Epithelial cell of proximal tubule (primary cell): ENCODE measurements at regions not wholly inside any gene's neighbourhood (a gene's known extent, or its start where the extent isn't known, plus 50 kb on each side); places are given as distances from the start of the nearest gene placed in this dataset.

ENCODE experiments used
- DNase-seq: peaks from one replicate; pipeline ENCODE4 v3.0.0-alpha.2; 2011; ENCODE audit warnings: low read depth
- H3K4me3 ChIP-seq: 2 replicates; pipeline ENCODE4 v1.5.1; 2011; ENCODE audit warnings: low read depth, mild to moderate bottlenecking, low read length
- TF ChIP-seq, protein P1 (sequence below): conservative IDR thresholded peaks from 2 replicates; pipeline ENCODE4 v1.5.1; 2012; ENCODE audit warnings: low read depth, mild to moderate bottlenecking, low read length

DNA sequence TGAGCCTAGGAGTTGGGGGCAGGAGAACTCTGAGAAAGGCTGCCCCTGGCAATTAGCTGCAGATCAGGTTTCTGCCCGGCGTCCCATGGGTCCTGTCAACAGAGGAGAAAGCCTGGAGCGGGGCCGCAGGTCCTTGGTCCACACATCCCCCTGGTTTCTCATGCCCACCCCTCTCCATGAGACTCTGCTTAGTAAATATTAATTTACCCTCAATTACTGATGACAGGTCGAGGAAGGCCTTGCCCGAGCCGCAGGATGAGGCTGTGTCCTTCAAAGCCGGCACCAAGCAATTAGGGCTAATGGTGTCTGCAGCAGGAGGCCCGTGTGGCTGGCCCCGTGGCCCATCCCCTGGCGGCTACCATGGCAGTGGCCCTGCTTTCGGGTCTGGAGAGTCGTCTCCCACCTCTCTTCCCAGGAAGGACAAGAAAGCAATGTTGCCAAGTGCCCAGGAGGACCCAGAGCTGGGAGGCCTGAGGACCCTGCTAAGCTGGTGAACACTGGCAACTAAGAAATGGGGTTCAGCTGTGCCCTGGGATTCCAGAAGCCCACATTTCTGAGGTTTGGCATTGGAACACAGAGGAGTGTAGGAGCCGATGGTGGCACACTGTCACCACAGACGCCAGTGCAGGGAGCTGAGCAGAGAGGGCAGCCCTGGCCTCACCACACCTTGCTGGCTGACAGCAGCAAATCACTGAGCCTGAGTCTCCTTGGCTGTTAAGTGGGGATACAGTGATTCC, 114.6 kb downstream of the CPZ start:
- TF ChIP-seq, protein P1, sequence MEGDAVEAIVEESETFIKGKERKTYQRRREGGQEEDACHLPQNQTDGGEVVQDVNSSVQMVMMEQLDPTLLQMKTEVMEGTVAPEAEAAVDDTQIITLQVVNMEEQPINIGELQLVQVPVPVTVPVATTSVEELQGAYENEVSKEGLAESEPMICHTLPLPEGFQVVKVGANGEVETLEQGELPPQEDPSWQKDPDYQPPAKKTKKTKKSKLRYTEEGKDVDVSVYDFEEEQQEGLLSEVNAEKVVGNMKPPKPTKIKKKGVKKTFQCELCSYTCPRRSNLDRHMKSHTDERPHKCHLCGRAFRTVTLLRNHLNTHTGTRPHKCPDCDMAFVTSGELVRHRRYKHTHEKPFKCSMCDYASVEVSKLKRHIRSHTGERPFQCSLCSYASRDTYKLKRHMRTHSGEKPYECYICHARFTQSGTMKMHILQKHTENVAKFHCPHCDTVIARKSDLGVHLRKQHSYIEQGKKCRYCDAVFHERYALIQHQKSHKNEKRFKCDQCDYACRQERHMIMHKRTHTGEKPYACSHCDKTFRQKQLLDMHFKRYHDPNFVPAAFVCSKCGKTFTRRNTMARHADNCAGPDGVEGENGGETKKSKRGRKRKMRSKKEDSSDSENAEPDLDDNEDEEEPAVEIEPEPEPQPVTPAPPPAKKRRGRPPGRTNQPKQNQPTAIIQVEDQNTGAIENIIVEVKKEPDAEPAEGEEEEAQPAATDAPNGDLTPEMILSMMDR: no peak
- DNase-seq: no peak
- H3K4me3 ChIP-seq: no peak overlapping the region

DNA sequence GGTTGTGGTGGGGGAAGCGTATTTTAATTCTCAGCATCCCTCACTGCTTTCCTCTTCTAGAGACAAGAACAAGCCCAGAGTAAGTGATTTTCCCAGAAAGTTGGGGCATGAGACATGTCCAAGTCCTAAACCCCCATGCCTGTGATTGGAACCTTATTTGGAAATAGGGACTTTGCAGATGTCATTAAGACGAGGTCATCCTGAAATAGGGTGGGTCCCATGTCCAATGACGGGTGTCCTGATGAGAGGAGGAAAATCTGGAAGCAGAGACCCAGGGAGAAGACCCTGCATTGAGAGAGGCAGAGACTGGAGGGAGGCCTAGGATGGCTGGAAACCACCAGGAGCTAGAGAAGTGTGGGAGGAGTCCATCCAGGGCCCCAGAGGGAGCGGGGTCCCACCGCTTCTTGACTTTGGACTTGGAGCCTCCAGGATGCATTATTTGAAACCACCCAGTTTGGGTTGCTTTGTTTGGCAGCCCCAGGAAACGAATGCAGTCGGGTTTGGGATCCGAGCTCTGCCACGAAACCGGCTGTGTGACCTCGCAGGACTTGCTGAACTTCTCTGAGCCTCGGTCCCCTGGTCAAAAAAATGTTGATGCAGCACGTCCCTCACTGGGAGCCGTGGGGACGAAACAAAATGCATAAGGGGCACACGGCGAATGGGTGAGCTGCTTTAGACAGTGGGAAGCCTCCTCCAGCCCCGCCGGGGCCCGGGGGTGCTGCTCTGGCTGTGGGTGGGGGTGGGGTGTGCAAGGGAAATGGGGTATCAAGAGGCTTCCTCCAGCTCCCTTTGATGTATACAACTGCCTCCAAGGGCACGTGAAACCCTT, 113.9 kb downstream of the CPZ start:
- TF ChIP-seq, protein P1: no peak

DNA sequence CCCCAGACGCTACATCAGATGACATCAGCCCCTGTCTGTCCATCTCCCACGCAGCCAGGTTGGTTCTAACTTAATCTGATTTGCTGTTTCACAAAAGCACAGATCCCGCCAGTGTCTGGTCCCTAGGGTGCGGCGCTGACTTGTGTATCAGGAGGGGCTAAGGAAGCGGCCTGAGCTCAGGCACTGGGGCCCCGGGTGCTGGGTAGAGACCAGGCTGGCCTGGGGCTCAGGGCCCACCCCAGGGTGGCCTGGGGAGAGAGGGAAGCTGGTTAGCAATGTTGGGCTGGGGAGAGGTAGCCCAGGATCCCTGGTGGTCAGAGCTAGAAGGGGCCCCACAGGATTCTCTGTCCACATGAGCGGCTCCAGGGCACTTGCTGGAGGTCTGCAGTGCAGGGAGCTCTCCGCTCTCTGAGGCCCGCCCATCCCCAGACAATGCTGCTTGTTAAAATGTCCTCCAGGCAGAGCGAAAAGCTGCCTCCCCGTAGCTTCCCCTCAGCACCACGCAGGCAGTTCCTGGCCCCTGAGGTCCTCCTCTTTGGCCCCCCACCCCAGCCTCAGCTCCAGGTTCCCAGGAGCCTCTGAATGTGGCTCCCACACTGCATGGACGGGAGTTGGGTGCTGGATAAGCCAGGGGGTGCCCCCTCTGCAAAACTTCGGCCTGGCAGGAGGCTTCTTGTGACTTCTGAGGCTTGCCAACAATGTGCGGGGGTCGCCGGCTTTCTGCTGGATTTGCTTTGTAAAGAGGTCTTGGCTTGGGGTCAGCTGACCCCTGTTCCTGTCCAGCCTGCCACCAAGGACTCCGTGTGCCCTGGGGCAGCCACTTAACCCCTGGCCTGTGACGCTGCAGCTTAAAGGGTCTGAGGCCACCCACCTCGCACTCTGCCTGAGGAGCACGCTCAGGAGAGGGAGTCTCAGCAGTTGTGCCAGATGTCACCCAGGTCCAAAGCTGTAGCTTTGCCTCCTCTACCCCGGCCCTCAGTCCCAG, 112.9 kb downstream of the CPZ start:
- TF ChIP-seq, protein P1: no peak
- no peak for DNase-seq
- H3K4me3 ChIP-seq: no peak overlapping the region

More for the DNA sequence above, 113.9 kb downstream of the CPZ start:
- H3K4me3 ChIP-seq: no peak overlapping the region
- no peak for DNase-seq

DNA sequence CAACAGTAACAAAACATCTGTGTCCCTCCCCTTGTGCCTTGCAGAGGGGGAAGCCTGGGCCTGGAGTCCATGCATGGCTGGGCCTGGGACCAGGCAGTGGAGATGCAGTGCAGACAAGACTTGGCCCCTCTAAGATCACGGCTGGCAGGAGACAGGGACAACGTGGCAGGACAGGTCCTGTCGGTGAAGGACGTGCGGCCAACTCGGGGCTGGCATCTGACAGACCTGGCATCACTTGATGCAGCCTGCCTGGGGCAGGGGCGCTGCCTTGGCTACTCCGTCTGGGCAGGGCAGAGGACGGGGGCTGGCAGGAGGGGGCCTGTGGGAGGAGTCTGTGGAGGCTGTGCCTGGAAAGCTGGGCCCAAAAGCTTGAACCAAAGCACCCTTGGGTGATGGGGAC, 112.1 kb downstream of the CPZ start:
- TF ChIP-seq, protein P1: no peak
- DNase-seq: no peak
- H3K4me3 ChIP-seq: no peak overlapping the region

DNA sequence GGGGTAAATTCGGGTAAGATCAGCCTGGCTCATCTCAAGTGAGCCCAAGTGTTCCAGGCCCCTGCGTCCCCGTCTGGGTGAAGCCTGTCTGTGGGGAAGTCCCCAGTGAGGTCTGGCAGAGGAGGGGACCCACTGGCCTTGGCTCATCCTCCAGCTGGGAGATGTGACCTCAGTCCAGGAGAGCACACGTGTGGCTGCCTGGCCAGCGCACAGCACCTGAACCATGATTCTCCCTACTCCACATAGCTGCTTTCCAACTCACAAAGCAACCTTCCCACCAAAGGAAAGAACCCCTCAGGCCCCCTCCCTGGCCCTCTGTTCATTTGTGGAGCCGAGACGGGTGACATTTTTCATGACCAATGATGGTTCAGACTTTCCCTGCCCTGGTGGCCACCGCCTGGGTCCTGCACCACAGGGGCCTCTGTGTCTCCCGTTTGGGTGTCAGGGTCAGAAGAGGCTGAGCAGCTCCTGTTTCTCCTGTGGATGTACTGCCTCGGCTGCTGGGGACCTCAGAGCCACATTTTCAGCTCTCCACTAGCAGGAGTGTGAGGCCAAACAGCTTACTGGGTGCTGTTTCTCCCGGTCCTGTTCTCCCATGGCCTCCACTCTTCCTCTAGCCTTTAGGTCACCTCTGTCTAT, 111.4 kb downstream of the CPZ start:
- TF ChIP-seq, protein P1: no peak
- no peak for DNase-seq
- H3K4me3 ChIP-seq: no peak overlapping the region

DNA sequence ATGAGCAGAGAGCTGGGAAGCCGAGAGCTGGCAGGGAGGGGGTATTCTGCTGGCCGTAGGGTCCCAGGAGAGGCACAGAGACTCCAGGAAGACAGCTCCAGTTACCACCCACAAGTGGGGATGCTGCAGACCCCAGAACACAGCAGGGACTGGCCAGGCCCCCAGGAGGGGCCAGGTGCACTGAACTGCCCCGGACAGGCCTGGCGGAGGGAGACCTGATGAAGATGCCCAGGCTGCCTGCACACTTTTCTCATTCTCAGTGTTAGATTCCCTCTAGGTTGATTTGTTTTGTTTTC, 110.8 kb downstream of the CPZ start:
- no peak overlapping the region for H3K4me3 ChIP-seq
- no peak for DNase-seq
- TF ChIP-seq, protein P1: no peak
